PC-3 (cell line): ENCODE measurements at regions not wholly inside any gene's neighbourhood (a gene's known extent, or its start where the extent isn't known, plus 50 kb on each side); places are given as distances from the start of the nearest gene placed in this dataset.

ENCODE experiments used
- ATAC-seq: fragments of 200-7000 bp; cut with Tn5 transposase; 2 replicates; pipeline ENCODE4 v1.9.1; 2020; ENCODE audit warnings: mild to moderate bottlenecking, moderate library complexity
- BruUV-seq: library from RNA; stranded (reverse); fragments of 400-500 nt; replicated peaks from 2 replicates; lab custom pipeline; 2021; lab: Mats Ljungman, UMichigan
- CTCF ChIA-PET: fragments of 300-600 bp; sonication (Branson Sonifier 250); formaldehyde crosslinking; loops from one replicate; lab custom pipeline; 2022; ENCODE audit warnings: antibody characterized with exemption; lab: Charles Lee
- POLR2A ChIA-PET: fragments of 300-600 bp; sonication (Branson Sonifier 250); formaldehyde crosslinking; loops from one replicate; lab custom pipeline; 2022; ENCODE audit warnings: antibody characterized with exemption; ENCODE audit not compliant: unreplicated experiment; lab: Charles Lee
- DNase-seq: peaks from one replicate; pipeline ENCODE4 v3.0.0-alpha.2; 2015
- H2AFZ ChIP-seq: fragments of 300-600 bp; sonication (generic); 2 replicates; pipeline ENCODE4 v1.6.0; 2016; ENCODE audit warnings: antibody characterized with exemption, low read length
- H3F3A ChIP-seq: fragments of 300-600 bp; sonication (generic); one replicate; pipeline ENCODE4 v1.6.0; 2017; ENCODE audit warnings: antibody characterized with exemption, low read length, control low read depth, mild to moderate bottlenecking; ENCODE audit not compliant: unreplicated experiment
- H3K27ac ChIP-seq: fragments of 300-600 bp; sonication (generic); 2 replicates; pipeline ENCODE4 v1.5.1; 2016; ENCODE audit warnings: mild to moderate bottlenecking, low read length
- H3K27me3 ChIP-seq: fragments of 300-600 bp; sonication (generic); 2 replicates; pipeline ENCODE4 v1.6.1; 2016; ENCODE audit warnings: low read length, mixed read lengths
- H3K36me3 ChIP-seq: fragments of 300-600 bp; sonication (generic); 2 replicates; pipeline ENCODE4 v1.6.1; 2016; ENCODE audit warnings: low read depth, mixed run types, low read length, mixed read lengths
- H3K4me1 ChIP-seq: fragments of 300-600 bp; sonication (generic); 2 replicates; pipeline ENCODE4 v1.5.1; 2016; ENCODE audit warnings: low read length; ENCODE audit not compliant: insufficient read depth
- H3K4me2 ChIP-seq: fragments of 300-600 bp; sonication (generic); 2 replicates; pipeline ENCODE4 v1.6.0; 2016; ENCODE audit warnings: low read length
- H3K4me3 ChIP-seq: fragments of 300-600 bp; sonication (generic); 2 replicates; pipeline ENCODE4 v1.5.1; 2016; ENCODE audit warnings: mild to moderate bottlenecking, low read length, mixed read lengths
- H3K79me2 ChIP-seq: fragments of 300-600 bp; sonication (generic); 2 replicates; pipeline ENCODE4 v1.6.1; 2017; ENCODE audit warnings: low read length, mixed read lengths
- H3K9ac ChIP-seq: fragments of 300-600 bp; sonication (generic); 2 replicates; pipeline ENCODE4 v1.6.0; 2016; ENCODE audit warnings: mild to moderate bottlenecking, low read length
- H3K9me2 ChIP-seq: fragments of 300-600 bp; sonication (generic); replicated peaks from 2 replicates; pipeline ENCODE4 v1.6.1; 2016; ENCODE audit warnings: mixed run types, low read length, mixed read lengths
- H3K9me3 ChIP-seq: fragments of 300-600 bp; sonication (generic); 2 replicates; pipeline ENCODE4 v1.6.1; 2016; ENCODE audit warnings: low read length, mixed read lengths
- H4K20me1 ChIP-seq: fragments of 300-600 bp; sonication (generic); 2 replicates; pipeline ENCODE4 v1.6.1; 2016; ENCODE audit warnings: low read length, mixed read lengths
- EZH2 ChIP-seq: fragments of 300-600 bp; sonication (generic); IDR thresholded peaks from one replicate; pipeline ENCODE4 v1.6.1; 2017; ENCODE audit warnings: antibody characterized with exemption, mild to moderate bottlenecking, low read length; ENCODE audit not compliant: unreplicated experiment
- EZH2phosphoT487 ChIP-seq: fragments of 300-600 bp; sonication (generic); IDR thresholded peaks from 2 replicates; pipeline ENCODE4 v1.6.1; 2018; ENCODE audit warnings: mild to moderate bottlenecking, antibody characterized with exemption, low read length, borderline replicate concordance
- intact Hi-C: fragments of 100-400 bp; cut with micrococcal nuclease; formaldehyde crosslinking; loops from 2 replicates; pipeline ENCODE4 v1.9.0; 2023
- TF ChIP-seq, protein P1 (sequence below): fragments of 300-600 bp; sonication (generic); conservative IDR thresholded peaks from 2 replicates; pipeline ENCODE4 v1.5.1; 2017; ENCODE audit warnings: antibody characterized with exemption, low read depth, mild to moderate bottlenecking, low read length

- ATAC-seq, result no peak
- H3K79me2 ChIP-seq, result no peaks in the 10 kb centered on the region
- H3K4me2 ChIP-seq, result no peak overlapping the region
- no peaks in the 10 kb centered on the region for H3K9me3 ChIP-seq
- no peaks in the 10 kb centered on the region for H3K36me3 ChIP-seq
- no peak for TF ChIP-seq EZH2phosphoT487
- TF ChIP-seq, protein P1, sequence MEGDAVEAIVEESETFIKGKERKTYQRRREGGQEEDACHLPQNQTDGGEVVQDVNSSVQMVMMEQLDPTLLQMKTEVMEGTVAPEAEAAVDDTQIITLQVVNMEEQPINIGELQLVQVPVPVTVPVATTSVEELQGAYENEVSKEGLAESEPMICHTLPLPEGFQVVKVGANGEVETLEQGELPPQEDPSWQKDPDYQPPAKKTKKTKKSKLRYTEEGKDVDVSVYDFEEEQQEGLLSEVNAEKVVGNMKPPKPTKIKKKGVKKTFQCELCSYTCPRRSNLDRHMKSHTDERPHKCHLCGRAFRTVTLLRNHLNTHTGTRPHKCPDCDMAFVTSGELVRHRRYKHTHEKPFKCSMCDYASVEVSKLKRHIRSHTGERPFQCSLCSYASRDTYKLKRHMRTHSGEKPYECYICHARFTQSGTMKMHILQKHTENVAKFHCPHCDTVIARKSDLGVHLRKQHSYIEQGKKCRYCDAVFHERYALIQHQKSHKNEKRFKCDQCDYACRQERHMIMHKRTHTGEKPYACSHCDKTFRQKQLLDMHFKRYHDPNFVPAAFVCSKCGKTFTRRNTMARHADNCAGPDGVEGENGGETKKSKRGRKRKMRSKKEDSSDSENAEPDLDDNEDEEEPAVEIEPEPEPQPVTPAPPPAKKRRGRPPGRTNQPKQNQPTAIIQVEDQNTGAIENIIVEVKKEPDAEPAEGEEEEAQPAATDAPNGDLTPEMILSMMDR, result no peak
- no peak for TF ChIP-seq EZH2
- H3K9me2 ChIP-seq, result no peaks in the 10 kb centered on the region
- H3K4me3 ChIP-seq, result no peak overlapping the region
- no peak overlapping the region for H2AFZ ChIP-seq
- no peak overlapping the region for H3K27ac ChIP-seq
- no peak overlapping the region for H3K9ac ChIP-seq
- no peaks in the 10 kb centered on the region for H3K27me3 ChIP-seq
- no peak for DNase-seq
- ChIA-PET CTCF (no interaction called here), POLR2A (no interaction called here)
- H3F3A ChIP-seq, result no peaks in the 10 kb centered on the region
- intact Hi-C loops, result no loop called here
- H3K4me1 ChIP-seq, result peaks cover 11% of the 10 kb centered on the region
- no peaks in the 10 kb centered on the region for H4K20me1 ChIP-seq
- BruUV-seq, result no TSS peak
Measured at GRCh38 chr4:15375667-15376066, 52.2 kb upstream of the C1QTNF7 start.

DNA sequence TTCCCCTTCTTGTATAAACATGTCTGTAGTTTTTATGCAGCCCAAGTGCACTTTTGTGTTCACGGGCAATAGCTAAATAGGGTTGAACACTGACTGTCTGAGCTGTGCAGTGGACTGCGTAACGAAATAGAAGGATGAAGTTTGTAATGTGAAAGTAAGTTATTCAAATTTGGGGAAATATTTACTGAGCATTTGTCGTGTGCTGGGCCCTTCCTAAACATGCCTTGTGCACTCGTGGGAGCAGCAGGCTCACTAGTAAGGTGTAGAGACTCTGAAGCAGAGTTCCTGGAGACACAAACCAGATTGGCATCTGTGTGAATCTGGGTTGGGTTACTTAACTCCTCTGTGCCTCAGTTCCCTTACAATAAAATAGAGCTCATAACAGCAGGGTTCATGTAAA is 51.7 kb upstream of the C1QTNF7 start:
- DNase-seq, result no peak
- ChIA-PET CTCF (no interaction called here), POLR2A (no interaction called here)
- no TSS peak for BruUV-seq
- Histone ChIP-seq H3K36me3 (no peaks in the 10 kb centered on the region), H3K4me2 (peak overlapping the region; percentile 6; the same call in 1 of the 2 replicates), H3F3A (no peaks in the 10 kb centered on the region), H3K27ac (no peak overlapping the region), H3K9me3 (no peaks in the 10 kb centered on the region), H3K9ac (no peak overlapping the region), H4K20me1 (no peaks in the 10 kb centered on the region), H3K9me2 (no peaks in the 10 kb centered on the region), H2AFZ (no peak overlapping the region), H3K79me2 (no peaks in the 10 kb centered on the region), H3K4me3 (no peak overlapping the region), H3K4me1 (peaks cover 11% of the 10 kb centered on the region), H3K27me3 (no peaks in the 10 kb centered on the region)
- intact Hi-C loops, result no loop called here
- no peak for ATAC-seq
- TF ChIP-seq EZH2phosphoT487 (no peak), EZH2 (no peak)
- TF ChIP-seq, protein P1, result no peak

- Histone ChIP-seq H3K9me2 (no peaks in the 10 kb centered on the region), H3K27ac (no peak overlapping the region), H3K4me3 (no peak overlapping the region), H2AFZ (no peak overlapping the region), H3K9ac (no peak overlapping the region), H3K9me3 (no peaks in the 10 kb centered on the region), H3K79me2 (no peaks in the 10 kb centered on the region), H4K20me1 (no peaks in the 10 kb centered on the region), H3K4me1 (peaks cover 11% of the 10 kb centered on the region), H3K27me3 (no peaks in the 10 kb centered on the region), H3K4me2 (peak overlapping the region; percentile 6; the same call in 1 of the 2 replicates), H3F3A (no peaks in the 10 kb centered on the region), H3K36me3 (no peaks in the 10 kb centered on the region)
- ATAC-seq (peak; percentile 54), DNase-seq (peak; percentile 54)
- TF ChIP-seq, protein P1, result no peak
- TF ChIP-seq EZH2phosphoT487, result no peak
- TF ChIP-seq EZH2, result no peak
- ChIA-PET POLR2A (no interaction called here), CTCF (no interaction called here)
- no TSS peak for BruUV-seq
- intact Hi-C loops, result no loop called here
Measured at GRCh38 chr4:15376594-15376993, 51.2 kb upstream of the C1QTNF7 start.
